Neural cell (in vitro differentiated cells): ENCODE measurements at regions not wholly inside any gene's neighbourhood (a gene's known extent, or its start where the extent isn't known, plus 50 kb on each side); places are given as distances from the start of the nearest gene placed in this dataset.

Experiments used
- H2AFZ ChIP-seq: fragments of 200-600, 300-800 bp; sonication (generic), shearing (Covaris generic); 2 replicates; pipeline ENCODE4 v1.6.0; 2014; ENCODE audit warnings: low read depth, mild to moderate bottlenecking, antibody characterized with exemption, low read length, moderate library complexity
- H3F3A ChIP-seq: fragments of 200-600 bp; shearing (Covaris generic); 2 replicates; pipeline ENCODE4 v1.6.1; 2016; ENCODE audit warnings: mild to moderate bottlenecking, moderate library complexity, mixed read lengths, antibody characterized with exemption, low read length; ENCODE audit not compliant: insufficient read depth, poor library complexity, severe bottlenecking
- H3K27ac ChIP-seq: fragments of 200-600, 300-800 bp; sonication (generic), shearing (Covaris generic); 2 replicates; pipeline ENCODE4 v1.5.1; 2014; ENCODE audit warnings: mild to moderate bottlenecking, low read length, moderate library complexity
- H3K27me3 ChIP-seq: fragments of 300-800, 200-600 bp; sonication (generic), shearing (Covaris generic); 2 replicates; pipeline ENCODE4 v1.6.0; 2014; ENCODE audit warnings: mild to moderate bottlenecking, low read depth, low read length, moderate library complexity; ENCODE audit not compliant: insufficient read depth
- H3K36me3 ChIP-seq: fragments of 300-800, 200-600 bp; sonication (generic), shearing (Covaris generic); 2 replicates; pipeline ENCODE4 v1.5.1; 2014; ENCODE audit warnings: mild to moderate bottlenecking, antibody characterized with exemption, low read length, moderate library complexity; ENCODE audit not compliant: insufficient read depth
- H3K4me2 ChIP-seq: fragments of 300-800, 200-600 bp; sonication (generic), shearing (Covaris generic); 2 replicates; pipeline ENCODE4 v1.6.0; 2014; ENCODE audit warnings: mild to moderate bottlenecking, low read length
- H3K4me3 ChIP-seq: fragments of 300-800, 200-600 bp; sonication (generic), shearing (Covaris generic); 2 replicates; pipeline ENCODE4 v1.5.1; 2014; ENCODE audit warnings: mild to moderate bottlenecking, low read length, moderate library complexity
- H3K79me2 ChIP-seq: fragments of 200-600 bp; shearing (Covaris generic); replicated peaks from 2 replicates; pipeline ENCODE4 v1.6.0; 2014; ENCODE audit warnings: mild to moderate bottlenecking, low read length, moderate library complexity; ENCODE audit not compliant: insufficient read depth
- H3K9ac ChIP-seq: fragments of 300-800, 200-600 bp; sonication (generic), shearing (Covaris generic); 2 replicates; pipeline ENCODE4 v1.6.1; 2016; ENCODE audit warnings: mild to moderate bottlenecking, low read length, mixed read lengths
- H3K9me2 ChIP-seq: fragments of 200-600 bp; shearing (Covaris generic); 2 replicates; pipeline ENCODE4 v1.6.1; 2016; ENCODE audit warnings: mild to moderate bottlenecking, low read length, mixed read lengths; ENCODE audit not compliant: insufficient read depth
- H3K9me3 ChIP-seq: fragments of 200-600, 300-800 bp; sonication (generic), shearing (Covaris generic); 2 replicates; pipeline ENCODE4 v1.6.1; 2016; ENCODE audit warnings: mild to moderate bottlenecking, mixed run types, low read length, moderate library complexity, mixed read lengths
- H4K20me1 ChIP-seq: fragments of 200-600 bp; shearing (Covaris generic); 2 replicates; pipeline ENCODE4 v1.6.1; 2016; ENCODE audit warnings: mild to moderate bottlenecking, mixed run types; ENCODE audit not compliant: insufficient read depth
- CTCF ChIP-seq: fragments of 450-650 bp; IDR thresholded peaks from 2 replicates; pipeline ENCODE4 v1.5.1; 2014; ENCODE audit warnings: antibody characterized with exemption, mild to moderate bottlenecking, moderate library complexity; ENCODE audit not compliant: poor library complexity, severe bottlenecking
- EP300 ChIP-seq: fragments of 450-650 bp; conservative IDR thresholded peaks from 2 replicates; pipeline ENCODE4 v1.6.1; 2014; ENCODE audit warnings: antibody characterized with exemption, mild to moderate bottlenecking, moderate library complexity; ENCODE audit not compliant: poor library complexity, severe bottlenecking
- EZH2 ChIP-seq: fragments of 200-600, 300-800 bp; shearing (Covaris generic), sonication (generic); IDR thresholded peaks from 2 replicates; pipeline ENCODE4 v1.6.1; 2014; ENCODE audit warnings: antibody characterized with exemption, low read length, borderline replicate concordance, mild to moderate bottlenecking; ENCODE audit not compliant: insufficient read depth, poor library complexity, severe bottlenecking
- MXI1 ChIP-seq: fragments of 450-650 bp; conservative IDR thresholded peaks from 2 replicates; pipeline ENCODE4 v1.6.1; 2014; ENCODE audit warnings: antibody characterized with exemption, mild to moderate bottlenecking; ENCODE audit not compliant: poor library complexity, severe bottlenecking
- POLR2AphosphoS5 ChIP-seq: IDR thresholded peaks from 2 replicates; pipeline ENCODE4 v1.6.1; 2012
- RAD21 ChIP-seq: fragments of 450-650 bp; conservative IDR thresholded peaks from 2 replicates; pipeline ENCODE4 v1.6.1; 2014; ENCODE audit warnings: antibody characterized with exemption, mild to moderate bottlenecking, moderate library complexity
- REST ChIP-seq: IDR thresholded peaks from 2 replicates; pipeline ENCODE4 v1.6.1; 2012; ENCODE audit warnings: borderline replicate concordance
- SMC3 ChIP-seq: fragments of 450-650 bp; conservative IDR thresholded peaks from 2 replicates; pipeline ENCODE4 v1.6.1; 2014; ENCODE audit warnings: antibody characterized with exemption, mild to moderate bottlenecking, moderate library complexity; ENCODE audit not compliant: poor library complexity
- TAF1 ChIP-seq: IDR thresholded peaks from 2 replicates; pipeline ENCODE4 v1.6.1; 2012; ENCODE audit warnings: low read depth

- Histone ChIP-seq H3K36me3 (no peaks in the 10 kb centered on the region), H3K9me3 (no peaks in the 10 kb centered on the region), H3K4me2 (no peak overlapping the region), H3K9me2 (no peaks in the 10 kb centered on the region), H3K27me3 (no peaks in the 10 kb centered on the region), H3K27ac (no peak overlapping the region), H3K4me3 (no peak overlapping the region), H2AFZ (no peak overlapping the region), H3K79me2 (no peaks in the 10 kb centered on the region), H4K20me1 (no peaks in the 10 kb centered on the region), H3F3A (no peaks in the 10 kb centered on the region), H3K9ac (no peak overlapping the region)
- TF ChIP-seq POLR2AphosphoS5 (no peak), RAD21 (no peak), TAF1 (no peak), EZH2 (no peak), SMC3 (no peak), REST (no peak), CTCF (no peak), MXI1 (no peak), EP300 (no peak)
Observed at GRCh38 chr15:98439523-98439942, 208.8 kb upstream of the IGF1R start.

GRCh38 chr15:98440917-98441316, 207.4 kb upstream of the IGF1R start:
- Histone ChIP-seq H3K79me2 (no peaks in the 10 kb centered on the region), H3K9me3 (no peaks in the 10 kb centered on the region), H3K9ac (no peak overlapping the region), H3K27ac (no peak overlapping the region), H3F3A (no peaks in the 10 kb centered on the region), H3K4me3 (no peak overlapping the region), H3K4me2 (no peak overlapping the region), H3K27me3 (no peaks in the 10 kb centered on the region), H3K9me2 (no peaks in the 10 kb centered on the region), H2AFZ (no peak overlapping the region), H4K20me1 (no peaks in the 10 kb centered on the region), H3K36me3 (no peaks in the 10 kb centered on the region)
- TF ChIP-seq REST: no peak
